SK-N-SH (cell line): ENCODE measurements at regions not wholly inside any gene's neighbourhood (a gene's known extent, or its start where the extent isn't known, plus 50 kb on each side); places are given as distances from the start of the nearest gene placed in this dataset.

Experiments
- CTCF ChIA-PET: fragments of 300-600, 350-600 bp; formaldehyde crosslinking; extraction: SDS; loops from one replicate; lab custom pipeline; 2021; lab: Yijun Ruan, JAX
- POLR2A ChIA-PET: fragments of 350-600 bp; sonication (Branson Sonifier 250); formaldehyde crosslinking; extraction: SDS; loops from one replicate; lab custom pipeline; 2020; ENCODE audit warnings: antibody characterized with exemption, inconsistent platforms; lab: Yijun Ruan, JAX
- DNase-seq: peaks from one replicate; pipeline ENCODE4 v3.0.0; 2012
- H2AFZ ChIP-seq: fragments of 200-600 bp; sonication (generic); 2 replicates; pipeline ENCODE4 v1.8.1; 2016; ENCODE audit warnings: antibody characterized with exemption, mild to moderate bottlenecking, low read depth
- H3F3A ChIP-seq: fragments of 200-600 bp; sonication (generic); replicated peaks from 2 replicates; pipeline ENCODE3; 2016; ENCODE audit warnings: antibody characterized with exemption, mild to moderate bottlenecking; ENCODE audit not compliant: insufficient read depth
- H3K27ac ChIP-seq, 2 experiments: fragments of 200-500 bp in 1 of 2; fragments of 200-600 bp in 1 of 2; sonication (Bioruptor generic) in 1 of 2; sonication (generic), shearing (Covaris generic) in 1 of 2; 2 replicates each; pipeline versions ENCODE4 v1.5.1 to v1.6.1; 2014 to 2016; ENCODE audit warnings: low read depth in 2 of 2, inconsistent platforms in 1 of 2, low read length in 1 of 2, mild to moderate bottlenecking in 1 of 2, mixed read lengths in 1 of 2
- H3K27me3 ChIP-seq: fragments of 200-600 bp; sonication (generic), shearing (Covaris generic); 2 replicates; pipeline ENCODE4 v1.6.1; 2016; ENCODE audit warnings: mixed run types; ENCODE audit not compliant: insufficient read depth
- H3K36me3 ChIP-seq, 2 experiments: fragments of 200-500 bp in 1 of 2; fragments of 200-600 bp in 1 of 2; sonication (Bioruptor generic) in 1 of 2; sonication (generic) in 1 of 2; replicated peaks in 1 of 2; 2 replicates each; pipeline versions ENCODE3 to v1.5.1; 2014 to 2016; ENCODE audit warnings: low read length in 1 of 2, mild to moderate bottlenecking in 1 of 2; ENCODE audit not compliant: insufficient read depth in 2 of 2, control insufficient read depth in 1 of 2
- H3K4me1 ChIP-seq, 2 experiments: fragments of 200-500 bp in 1 of 2; fragments of 200-600 bp in 1 of 2; sonication (Bioruptor generic) in 1 of 2; sonication (generic), shearing (Covaris generic) in 1 of 2; 2 replicates each; pipeline versions ENCODE4 v1.5.1 to v1.6.1; 2014 to 2016; ENCODE audit warnings: low read depth in 1 of 2, low read length in 1 of 2, mixed run types in 1 of 2; ENCODE audit not compliant: insufficient read depth in 2 of 2, control insufficient read depth in 1 of 2
- H3K4me2 ChIP-seq: fragments of 200-600 bp; sonication (generic), shearing (Covaris generic); 2 replicates; pipeline ENCODE4 v1.6.1; 2017; ENCODE audit warnings: mixed run types
- H3K4me3 ChIP-seq, 2 experiments: fragments of 200-500 bp in 1 of 2; fragments of 200-600 bp in 1 of 2; sonication (Bioruptor generic) in 1 of 2; sonication (generic), shearing (Covaris generic) in 1 of 2; 2 replicates each; pipeline versions ENCODE4 v1.5.1 to v1.8.1; 2014 to 2016; ENCODE audit warnings: low read depth in 2 of 2, inconsistent platforms in 1 of 2, low read length in 1 of 2, mild to moderate bottlenecking in 1 of 2, mixed read lengths in 1 of 2, moderate library complexity in 1 of 2
- H3K79me2 ChIP-seq: fragments of 200-600 bp; sonication (generic); 2 replicates; pipeline ENCODE4 v1.8.1; 2017; ENCODE audit warnings: mild to moderate bottlenecking; ENCODE audit not compliant: insufficient read depth
- H3K9ac ChIP-seq: fragments of 200-600 bp; sonication (generic); 2 replicates; pipeline ENCODE4 v1.6.1; 2017; ENCODE audit warnings: mixed run types
- H3K9me2 ChIP-seq: fragments of 200-600 bp; sonication (generic); 2 replicates; pipeline ENCODE4 v1.6.1; 2017; ENCODE audit warnings: mixed run types
- H3K9me3 ChIP-seq: fragments of 200-600 bp; sonication (generic); 2 replicates; pipeline ENCODE4 v1.6.1; 2017; ENCODE audit warnings: mixed run types, mild to moderate bottlenecking, moderate library complexity
- H4K20me1 ChIP-seq: fragments of 200-600 bp; sonication (generic); 2 replicates; pipeline ENCODE4 v1.6.1; 2017; ENCODE audit warnings: mild to moderate bottlenecking, mixed run types; ENCODE audit not compliant: insufficient read depth
- CHD2 ChIP-seq: fragments of 150-350 bp; IDR thresholded peaks from 2 replicates; pipeline ENCODE4 v1.6.1; 2018; ENCODE audit warnings: low read length; ENCODE audit not compliant: partially characterized antibody
- EZH2phosphoT487 ChIP-seq: fragments of 200-600 bp; sonication (generic); IDR thresholded peaks from 2 replicates; pipeline ENCODE4 v1.6.1; 2017; ENCODE audit warnings: low read depth, mixed run types, mild to moderate bottlenecking, antibody characterized with exemption, moderate library complexity, borderline replicate concordance
- FOXM1 ChIP-seq: IDR thresholded peaks from 2 replicates; pipeline ENCODE4 v1.4.0; 2012; ENCODE audit warnings: low read depth, mild to moderate bottlenecking
- GABPA ChIP-seq: IDR thresholded peaks from 2 replicates; pipeline ENCODE4 v1.4.0; 2012; ENCODE audit warnings: low read depth, mild to moderate bottlenecking
- GATA2 ChIP-seq: sonication (generic); formaldehyde crosslinking; IDR thresholded peaks from 2 replicates; pipeline ENCODE4 v1.5.0; 2020; ENCODE audit warnings: mild to moderate bottlenecking, missing genetic modification reagents
- JUND ChIP-seq: IDR thresholded peaks from 2 replicates; pipeline ENCODE4 v1.4.0; 2012
- NRF1 ChIP-seq: IDR thresholded peaks from 2 replicates; pipeline ENCODE4 v1.6.1; 2012; ENCODE audit warnings: low read depth, mild to moderate bottlenecking, low read length
- RCOR1 ChIP-seq: fragments of 150-350 bp; IDR thresholded peaks from 2 replicates; pipeline ENCODE4 v1.6.1; 2017; ENCODE audit warnings: antibody characterized with exemption, low read length
- RXRA ChIP-seq: IDR thresholded peaks from 2 replicates; pipeline ENCODE4 v1.4.0; 2012; ENCODE audit warnings: low read depth, mild to moderate bottlenecking, borderline replicate concordance
- TCF12 ChIP-seq: IDR thresholded peaks from 2 replicates; pipeline ENCODE4 v1.4.0; 2012
- YY1 ChIP-seq: IDR thresholded peaks from 2 replicates; pipeline ENCODE4 v1.4.0; 2012; ENCODE audit warnings: low read depth, mild to moderate bottlenecking
- TF ChIP-seq, protein P1 (sequence below): IDR thresholded peaks from 2 replicates; pipeline ENCODE4 v1.4.0; 2012; ENCODE audit warnings: low read depth, borderline replicate concordance
- TF ChIP-seq, protein P2 (sequence below): fragments of 200-600 bp; sonication (generic); IDR thresholded peaks from 2 replicates; pipeline ENCODE4 v1.6.1; 2017; ENCODE audit warnings: antibody characterized with exemption, mild to moderate bottlenecking, moderate library complexity
- TF ChIP-seq, protein P3 (sequence below): fragments of 150-350 bp; IDR thresholded peaks from 2 replicates; pipeline ENCODE4 v1.6.1; 2016; ENCODE audit warnings: mild to moderate bottlenecking, low read depth, low read length
- TF ChIP-seq, protein P4 (sequence below): IDR thresholded peaks from 2 replicates; pipeline ENCODE4 v1.4.0; 2012; ENCODE audit warnings: low read depth, borderline replicate concordance
- TF ChIP-seq, protein P5 (sequence below): IDR thresholded peaks from 2 replicates; pipeline ENCODE4 v1.4.0; 2012; ENCODE audit warnings: low read depth

DNA sequence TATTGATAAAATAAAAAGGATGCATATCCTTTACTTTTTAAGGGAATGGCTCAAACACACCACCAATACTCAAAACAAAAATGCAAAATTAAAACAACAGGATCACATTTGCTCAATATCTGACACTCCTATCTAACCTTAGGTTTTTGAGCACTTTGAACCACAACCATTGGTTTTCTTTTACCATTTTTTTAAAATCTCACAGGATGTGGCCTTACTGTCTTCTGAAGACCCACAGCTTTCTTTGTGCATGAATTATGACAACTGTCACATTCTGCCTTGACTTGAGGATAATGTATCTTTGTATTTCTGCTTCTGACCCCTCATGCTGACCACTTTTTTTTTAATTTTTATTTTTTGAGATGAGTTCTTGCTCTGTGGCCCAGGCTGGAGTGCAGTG is 461.1 kb upstream of the NRP1 start:
- no peak overlapping the region for H3K9ac ChIP-seq
- no peaks in the 10 kb centered on the region for H3K9me3 ChIP-seq
- H2AFZ ChIP-seq: no peak overlapping the region
- no peaks in the 10 kb centered on the region for H3K9me2 ChIP-seq
- no peak overlapping the region for H3K27ac ChIP-seq
- no peaks in the 10 kb centered on the region for H3K79me2 ChIP-seq
- H3K4me2 ChIP-seq: no peak overlapping the region
- no peaks in the 10 kb centered on the region for H3K36me3 ChIP-seq
- POLR2A ChIA-PET: no interaction called here
- no peaks in the 10 kb centered on the region for H3K27me3 ChIP-seq
- H3K4me3 ChIP-seq: no peak overlapping the region
- TF ChIP-seq EZH2phosphoT487 (no peak), CHD2 (no peak), JUND (no peak), YY1 (no peak), RCOR1 (no peak), NRF1 (no peak), TCF12 (no peak), GABPA (no peak), RXRA (no peak), GATA2 (CRISPR knock-in tag) (no peak), FOXM1 (no peak)
- TF ChIP-seq, protein P1, sequence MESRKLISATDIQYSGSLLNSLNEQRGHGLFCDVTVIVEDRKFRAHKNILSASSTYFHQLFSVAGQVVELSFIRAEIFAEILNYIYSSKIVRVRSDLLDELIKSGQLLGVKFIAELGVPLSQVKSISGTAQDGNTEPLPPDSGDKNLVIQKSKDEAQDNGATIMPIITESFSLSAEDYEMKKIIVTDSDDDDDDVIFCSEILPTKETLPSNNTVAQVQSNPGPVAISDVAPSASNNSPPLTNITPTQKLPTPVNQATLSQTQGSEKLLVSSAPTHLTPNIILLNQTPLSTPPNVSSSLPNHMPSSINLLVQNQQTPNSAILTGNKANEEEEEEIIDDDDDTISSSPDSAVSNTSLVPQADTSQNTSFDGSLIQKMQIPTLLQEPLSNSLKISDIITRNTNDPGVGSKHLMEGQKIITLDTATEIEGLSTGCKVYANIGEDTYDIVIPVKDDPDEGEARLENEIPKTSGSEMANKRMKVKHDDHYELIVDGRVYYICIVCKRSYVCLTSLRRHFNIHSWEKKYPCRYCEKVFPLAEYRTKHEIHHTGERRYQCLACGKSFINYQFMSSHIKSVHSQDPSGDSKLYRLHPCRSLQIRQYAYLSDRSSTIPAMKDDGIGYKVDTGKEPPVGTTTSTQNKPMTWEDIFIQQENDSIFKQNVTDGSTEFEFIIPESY: no peak
- TF ChIP-seq, protein P2, sequence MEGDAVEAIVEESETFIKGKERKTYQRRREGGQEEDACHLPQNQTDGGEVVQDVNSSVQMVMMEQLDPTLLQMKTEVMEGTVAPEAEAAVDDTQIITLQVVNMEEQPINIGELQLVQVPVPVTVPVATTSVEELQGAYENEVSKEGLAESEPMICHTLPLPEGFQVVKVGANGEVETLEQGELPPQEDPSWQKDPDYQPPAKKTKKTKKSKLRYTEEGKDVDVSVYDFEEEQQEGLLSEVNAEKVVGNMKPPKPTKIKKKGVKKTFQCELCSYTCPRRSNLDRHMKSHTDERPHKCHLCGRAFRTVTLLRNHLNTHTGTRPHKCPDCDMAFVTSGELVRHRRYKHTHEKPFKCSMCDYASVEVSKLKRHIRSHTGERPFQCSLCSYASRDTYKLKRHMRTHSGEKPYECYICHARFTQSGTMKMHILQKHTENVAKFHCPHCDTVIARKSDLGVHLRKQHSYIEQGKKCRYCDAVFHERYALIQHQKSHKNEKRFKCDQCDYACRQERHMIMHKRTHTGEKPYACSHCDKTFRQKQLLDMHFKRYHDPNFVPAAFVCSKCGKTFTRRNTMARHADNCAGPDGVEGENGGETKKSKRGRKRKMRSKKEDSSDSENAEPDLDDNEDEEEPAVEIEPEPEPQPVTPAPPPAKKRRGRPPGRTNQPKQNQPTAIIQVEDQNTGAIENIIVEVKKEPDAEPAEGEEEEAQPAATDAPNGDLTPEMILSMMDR: no peak
- TF ChIP-seq, protein P3, sequence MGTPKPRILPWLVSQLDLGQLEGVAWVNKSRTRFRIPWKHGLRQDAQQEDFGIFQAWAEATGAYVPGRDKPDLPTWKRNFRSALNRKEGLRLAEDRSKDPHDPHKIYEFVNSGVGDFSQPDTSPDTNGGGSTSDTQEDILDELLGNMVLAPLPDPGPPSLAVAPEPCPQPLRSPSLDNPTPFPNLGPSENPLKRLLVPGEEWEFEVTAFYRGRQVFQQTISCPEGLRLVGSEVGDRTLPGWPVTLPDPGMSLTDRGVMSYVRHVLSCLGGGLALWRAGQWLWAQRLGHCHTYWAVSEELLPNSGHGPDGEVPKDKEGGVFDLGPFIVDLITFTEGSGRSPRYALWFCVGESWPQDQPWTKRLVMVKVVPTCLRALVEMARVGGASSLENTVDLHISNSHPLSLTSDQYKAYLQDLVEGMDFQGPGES: no peak
- TF ChIP-seq, protein P4, sequence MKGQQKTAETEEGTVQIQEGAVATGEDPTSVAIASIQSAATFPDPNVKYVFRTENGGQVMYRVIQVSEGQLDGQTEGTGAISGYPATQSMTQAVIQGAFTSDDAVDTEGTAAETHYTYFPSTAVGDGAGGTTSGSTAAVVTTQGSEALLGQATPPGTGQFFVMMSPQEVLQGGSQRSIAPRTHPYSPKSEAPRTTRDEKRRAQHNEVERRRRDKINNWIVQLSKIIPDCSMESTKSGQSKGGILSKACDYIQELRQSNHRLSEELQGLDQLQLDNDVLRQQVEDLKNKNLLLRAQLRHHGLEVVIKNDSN: no peak
- TF ChIP-seq, protein P5, sequence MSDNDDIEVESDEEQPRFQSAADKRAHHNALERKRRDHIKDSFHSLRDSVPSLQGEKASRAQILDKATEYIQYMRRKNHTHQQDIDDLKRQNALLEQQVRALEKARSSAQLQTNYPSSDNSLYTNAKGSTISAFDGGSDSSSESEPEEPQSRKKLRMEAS: no peak
- no peaks in the 10 kb centered on the region for H3F3A ChIP-seq
- H3K4me1 ChIP-seq: peaks cover 0 to 11% of the 10 kb centered on the region in 2 experiments; a peak in 2 of 4 replicates
- DNase-seq: no peak
- CTCF ChIA-PET: no interaction called here
- no peaks in the 10 kb centered on the region for H4K20me1 ChIP-seq
